ENCODE measurements at regions not wholly inside any gene's neighbourhood (a gene's known extent, or its start where the extent isn't known, plus 50 kb on each side); places are given as distances from the start of the nearest gene placed in this dataset.
"Not testable (repeated sequence)": the region's sequence is repeated elsewhere in the genome, so short reads cannot be mapped to it uniquely, and the experiment has no call there.

DNA sequence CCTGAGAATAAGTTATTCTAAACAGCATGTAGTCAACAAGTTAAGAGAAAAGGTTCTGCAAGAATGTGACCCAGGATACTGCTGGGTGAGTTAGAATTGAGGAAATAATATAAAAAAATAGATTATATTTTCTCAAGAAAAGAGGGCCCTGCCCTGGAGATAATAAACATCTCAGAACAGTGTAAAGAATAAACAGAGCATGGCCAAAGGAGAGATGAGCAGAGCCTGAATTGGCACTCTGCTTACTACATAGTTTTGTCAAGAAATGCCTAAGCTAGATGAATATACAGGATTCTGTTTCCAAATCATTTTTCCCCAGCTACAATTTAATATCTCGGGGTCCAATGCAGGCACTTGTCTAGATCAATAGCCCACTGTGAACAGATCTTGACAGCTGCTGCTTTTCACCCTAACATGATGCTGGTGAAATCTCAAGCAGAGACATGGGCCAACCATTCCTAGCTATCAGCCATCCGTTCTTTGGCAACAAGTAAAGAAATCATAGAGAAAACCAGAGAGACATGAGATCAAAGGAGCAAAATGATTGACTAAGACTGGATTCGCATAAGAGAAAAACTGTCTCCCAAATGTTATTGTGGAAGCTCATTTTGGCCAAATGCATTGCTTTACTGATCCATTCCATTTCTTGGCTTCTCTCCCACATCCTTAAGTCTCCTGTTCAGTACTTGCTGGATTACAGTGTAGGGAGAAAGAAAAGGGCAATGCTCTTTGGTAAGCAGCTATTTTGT, 173.2 kb downstream of the PRELID2 start:
- no peaks in the 10 kb centered on the region for H3K9me3 Mint-ChIP-seq
- H3K27me3 Mint-ChIP-seq = no peaks in the 10 kb centered on the region
- no peaks in the 10 kb centered on the region for H3K4me1 Mint-ChIP-seq (ENCODE audit: unreplicated experiment)
- no peak overlapping the region for H3K4me3 Mint-ChIP-seq
- peaks cover 3% of the 10 kb centered on the region for H3K36me3 Mint-ChIP-seq
- TF ChIP-seq, protein P1, sequence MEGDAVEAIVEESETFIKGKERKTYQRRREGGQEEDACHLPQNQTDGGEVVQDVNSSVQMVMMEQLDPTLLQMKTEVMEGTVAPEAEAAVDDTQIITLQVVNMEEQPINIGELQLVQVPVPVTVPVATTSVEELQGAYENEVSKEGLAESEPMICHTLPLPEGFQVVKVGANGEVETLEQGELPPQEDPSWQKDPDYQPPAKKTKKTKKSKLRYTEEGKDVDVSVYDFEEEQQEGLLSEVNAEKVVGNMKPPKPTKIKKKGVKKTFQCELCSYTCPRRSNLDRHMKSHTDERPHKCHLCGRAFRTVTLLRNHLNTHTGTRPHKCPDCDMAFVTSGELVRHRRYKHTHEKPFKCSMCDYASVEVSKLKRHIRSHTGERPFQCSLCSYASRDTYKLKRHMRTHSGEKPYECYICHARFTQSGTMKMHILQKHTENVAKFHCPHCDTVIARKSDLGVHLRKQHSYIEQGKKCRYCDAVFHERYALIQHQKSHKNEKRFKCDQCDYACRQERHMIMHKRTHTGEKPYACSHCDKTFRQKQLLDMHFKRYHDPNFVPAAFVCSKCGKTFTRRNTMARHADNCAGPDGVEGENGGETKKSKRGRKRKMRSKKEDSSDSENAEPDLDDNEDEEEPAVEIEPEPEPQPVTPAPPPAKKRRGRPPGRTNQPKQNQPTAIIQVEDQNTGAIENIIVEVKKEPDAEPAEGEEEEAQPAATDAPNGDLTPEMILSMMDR (conservative IDR thresholded peaks at IDR 0.05) = no peak
- DNase-seq (ENCODE audit: extremely low spot score, unreplicated experiment) = no peak
- H3K27ac Mint-ChIP-seq = no peak overlapping the region

DNA sequence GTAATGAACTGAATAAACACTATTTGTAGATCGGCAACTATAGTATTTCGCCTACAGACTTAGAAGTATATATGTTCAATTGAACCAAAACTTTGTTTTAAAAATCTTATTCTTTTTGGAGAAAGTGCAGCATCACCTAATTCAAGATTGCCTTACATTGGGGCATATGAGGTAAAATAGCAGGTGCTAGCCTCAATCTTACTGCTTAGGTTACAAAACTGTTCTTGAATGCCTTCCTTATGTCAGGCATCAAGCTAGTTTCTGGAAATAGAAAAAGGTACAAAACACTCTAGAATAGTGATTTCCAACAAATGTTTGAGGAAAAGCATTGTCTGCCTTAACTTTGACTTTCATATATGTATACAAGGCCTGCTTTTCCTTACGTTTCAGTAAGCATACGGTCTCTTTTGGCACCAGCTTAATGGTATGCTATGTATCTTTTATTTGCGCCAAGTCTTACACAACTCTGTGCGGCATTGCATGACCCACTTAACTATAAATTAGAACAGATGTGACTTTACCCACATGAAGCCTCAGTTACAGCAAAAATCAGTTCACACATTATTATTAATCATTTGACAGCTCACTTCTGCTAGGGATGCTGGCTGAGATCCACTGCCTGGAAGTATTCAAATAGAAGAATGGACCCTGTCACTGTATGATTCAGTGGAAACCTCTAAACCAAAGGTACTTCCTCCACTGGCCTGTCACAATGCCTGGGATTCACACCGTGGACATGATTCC, 174.1 kb downstream of the PRELID2 start:
- no peak overlapping the region for H3K27ac Mint-ChIP-seq
- H3K4me3 Mint-ChIP-seq = no peak overlapping the region
- H3K27me3 Mint-ChIP-seq = no peaks in the 10 kb centered on the region

DNA sequence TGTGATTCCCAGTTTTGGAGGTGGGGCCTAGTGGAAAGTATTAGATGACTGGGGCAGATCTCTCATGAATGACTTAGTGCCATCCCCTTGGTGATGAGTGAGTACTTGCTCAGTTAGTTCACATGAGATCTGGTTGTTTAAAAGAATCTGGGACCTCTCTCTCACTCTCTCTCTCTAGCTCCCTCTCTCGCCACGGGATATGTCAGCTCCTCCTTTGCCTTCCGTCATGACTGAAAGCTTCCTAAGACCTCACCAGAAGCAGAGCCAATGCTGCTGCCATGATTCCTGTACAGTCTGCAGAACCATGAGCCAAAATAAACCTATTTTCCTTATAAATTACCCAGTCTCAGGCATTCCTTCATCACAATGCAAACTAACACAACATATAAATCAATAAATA, 176.7 kb downstream of the PRELID2 start:
- Mint-ChIP-seq H3K36me3 (peaks cover 3% of the 10 kb centered on the region), H3K27me3 (no peaks in the 10 kb centered on the region)
- DNase-seq (ENCODE audit: extremely low spot score, unreplicated experiment) = no peak

More for the DNA sequence above, 174.1 kb downstream of the PRELID2 start:
- no peaks in the 10 kb centered on the region for H3K4me1 Mint-ChIP-seq (ENCODE audit: unreplicated experiment)
- TF ChIP-seq, protein P1 (conservative IDR thresholded peaks at IDR 0.05) = no peak
- H3K9me3 Mint-ChIP-seq = no peaks in the 10 kb centered on the region
- H3K36me3 Mint-ChIP-seq = peaks cover 3% of the 10 kb centered on the region
- no peak for DNase-seq (ENCODE audit: extremely low spot score, unreplicated experiment)

DNA sequence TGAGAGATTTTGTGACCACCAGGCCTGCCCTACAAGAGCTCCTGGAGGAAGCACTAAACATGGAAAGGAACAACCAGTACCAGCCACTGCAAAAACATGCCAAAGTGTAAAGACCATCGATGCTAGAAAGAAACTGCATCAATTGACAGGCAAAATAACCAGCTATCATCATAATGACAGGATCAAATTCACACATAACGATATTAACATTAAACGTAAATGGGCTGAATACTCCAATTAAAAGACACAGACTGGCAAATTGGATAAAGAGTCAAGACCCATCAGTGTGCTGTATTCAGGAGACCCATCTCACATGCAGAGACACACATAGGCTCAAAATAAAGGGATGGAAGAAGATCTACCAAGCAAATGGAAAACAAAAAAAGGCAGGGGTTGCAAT, 182.4 kb downstream of the PRELID2 start:
- not testable (repeated sequence) for H3K9me3 Mint-ChIP-seq; H3K4me1 Mint-ChIP-seq (ENCODE audit: unreplicated experiment); H3K4me3 Mint-ChIP-seq; H3K27ac Mint-ChIP-seq; DNase-seq (ENCODE audit: extremely low spot score, unreplicated experiment); H3K27me3 Mint-ChIP-seq; H3K36me3 Mint-ChIP-seq

More for the DNA sequence above, 176.7 kb downstream of the PRELID2 start:
- Mint-ChIP-seq H3K27ac (no peak overlapping the region), H3K9me3 (peaks cover 4% of the 10 kb centered on the region), H3K4me1 (ENCODE audit: unreplicated experiment) (no peaks in the 10 kb centered on the region), H3K4me3 (no peak overlapping the region)
- TF ChIP-seq, protein P1 (conservative IDR thresholded peaks at IDR 0.05) = no peak

DNA sequence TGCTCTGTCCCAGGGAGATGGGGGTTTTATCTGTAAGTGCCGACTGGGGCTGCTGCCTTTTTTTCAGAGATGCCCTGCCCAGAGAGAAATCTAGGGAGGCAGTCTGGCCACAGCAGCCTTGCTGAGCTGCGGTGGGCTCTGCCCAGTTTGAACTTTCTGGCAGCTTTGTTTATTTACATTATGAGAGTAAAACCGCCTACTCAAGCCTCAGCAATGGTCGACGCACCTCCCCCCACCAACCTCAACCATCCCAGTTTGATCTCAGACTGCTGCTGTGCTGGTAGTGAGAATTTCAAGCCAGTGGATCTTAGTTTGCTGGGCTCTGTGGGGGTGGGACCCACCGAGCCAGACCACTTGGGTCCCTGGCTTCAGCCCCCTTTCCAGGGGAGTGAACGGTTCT, 188.0 kb downstream of the PRELID2 start:
- peaks cover 12% of the 10 kb centered on the region for H3K9me3 Mint-ChIP-seq
- not testable (repeated sequence) for DNase-seq (ENCODE audit: extremely low spot score, unreplicated experiment); H3K4me3 Mint-ChIP-seq; H3K27me3 Mint-ChIP-seq; H3K27ac Mint-ChIP-seq; H3K36me3 Mint-ChIP-seq; H3K4me1 Mint-ChIP-seq (ENCODE audit: unreplicated experiment)

DNA sequence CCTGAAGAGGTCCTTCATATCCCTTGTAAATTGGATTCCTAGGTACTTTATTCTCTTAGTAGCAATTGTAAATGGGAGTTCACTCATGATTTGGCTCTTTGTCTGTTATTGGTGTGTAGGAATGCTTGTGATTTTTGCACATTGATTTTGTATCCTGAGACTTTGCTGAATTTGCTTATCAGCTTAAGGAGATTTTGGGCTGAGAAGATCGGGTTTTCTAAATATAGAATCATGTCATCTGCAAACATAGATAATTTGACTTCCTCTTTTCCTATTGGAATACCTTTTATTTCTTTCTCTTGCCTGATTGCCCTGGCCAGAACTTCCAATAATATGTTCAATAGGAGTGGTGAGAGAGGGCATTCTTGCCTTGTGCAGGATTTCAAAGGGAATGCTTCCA, 191.9 kb downstream of the PRELID2 start:
- not testable (repeated sequence) for H3K4me1 Mint-ChIP-seq (ENCODE audit: unreplicated experiment); H3K4me3 Mint-ChIP-seq; H3K27me3 Mint-ChIP-seq; H3K27ac Mint-ChIP-seq; DNase-seq (ENCODE audit: extremely low spot score, unreplicated experiment); H3K36me3 Mint-ChIP-seq
- peaks cover 12% of the 10 kb centered on the region for H3K9me3 Mint-ChIP-seq

DNA sequence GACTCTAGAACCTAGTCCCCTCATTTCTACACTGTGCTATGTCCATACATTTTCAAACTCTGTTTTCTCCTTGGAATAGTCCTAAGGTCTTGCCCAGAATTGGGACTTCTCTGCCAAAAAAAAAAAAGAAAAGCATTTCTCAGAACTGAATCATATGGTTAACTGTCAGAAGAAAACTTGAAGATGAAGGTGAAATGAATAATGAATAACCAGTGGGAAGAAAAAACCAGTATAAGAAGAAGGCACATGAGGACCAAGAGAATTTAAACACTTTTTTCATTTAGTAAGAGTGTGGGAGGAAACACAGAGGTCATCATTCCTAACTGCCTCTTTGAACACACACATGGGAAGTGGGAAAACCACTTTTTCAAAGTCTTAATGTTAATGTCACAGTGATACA, 197.7 kb downstream of the PRELID2 start:
- Mint-ChIP-seq H3K27ac (peak overlapping the region; percentile 9), H3K9me3 (peaks cover 5% of the 10 kb centered on the region), H3K27me3 (peaks cover 3% of the 10 kb centered on the region), H3K36me3 (no peaks in the 10 kb centered on the region), H3K4me1 (ENCODE audit: unreplicated experiment) (peaks cover 14% of the 10 kb centered on the region), H3K4me3 (no peak overlapping the region)
- DNase-seq (ENCODE audit: extremely low spot score, unreplicated experiment) = no peak
- TF ChIP-seq, protein P1 (conservative IDR thresholded peaks at IDR 0.05) = no peak
